ENCODE measurements at regions not wholly inside any gene's neighbourhood (a gene's known extent, or its start where the extent isn't known, plus 50 kb on each side); places are given as distances from the start of the nearest gene placed in this dataset.
"Not testable (repeated sequence)": the region's sequence is repeated elsewhere in the genome, so short reads cannot be mapped to it uniquely, and the experiment has no call there.

DNA sequence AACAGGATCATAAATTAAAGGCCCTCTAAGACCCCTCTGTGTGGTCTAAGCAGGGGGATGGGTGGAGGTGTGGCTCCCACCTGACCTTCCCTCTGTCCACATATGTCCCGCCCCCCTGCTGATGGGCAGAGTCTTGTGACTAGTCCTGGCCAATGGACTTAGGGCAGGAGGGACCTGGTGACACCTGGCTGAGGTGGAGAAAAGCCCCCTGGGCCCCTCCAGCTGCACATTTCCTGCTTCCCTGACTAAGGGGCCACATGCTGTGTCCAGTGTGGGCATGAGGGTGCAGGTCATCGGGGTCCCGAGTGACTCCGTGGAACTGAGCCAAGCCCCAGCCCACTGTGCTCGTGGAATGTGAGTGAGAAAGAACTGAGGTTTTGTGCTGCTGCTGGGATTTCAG is 254.7 kb downstream of the ADGRD1 start:
- peaks cover 25% of the 10 kb centered on the region for H3K4me1 Mint-ChIP-seq
- H3K4me3 Mint-ChIP-seq, result no peak overlapping the region
- no peak overlapping the region for H3K27ac Mint-ChIP-seq
- H3K36me3 Mint-ChIP-seq (ENCODE audit: low read depth), result no peaks in the 10 kb centered on the region
- ATAC-seq (no peak), DNase-seq (no peak)
- peaks cover 7% of the 10 kb centered on the region for H3K9me3 Mint-ChIP-seq
- H3K27me3 Mint-ChIP-seq, result peaks cover 6% of the 10 kb centered on the region

- H3K9me3 Mint-ChIP-seq, result peaks cover 9% of the 10 kb centered on the region
- no peaks in the 10 kb centered on the region for H3K36me3 Mint-ChIP-seq (ENCODE audit: low read depth)
- peaks cover 8% of the 10 kb centered on the region for H3K27me3 Mint-ChIP-seq
- no peak overlapping the region for H3K4me3 Mint-ChIP-seq
- H3K27ac Mint-ChIP-seq, result no peak overlapping the region
- no peak for DNase-seq
- peaks cover 25% of the 10 kb centered on the region for H3K4me1 Mint-ChIP-seq
- peak; percentile 21 for ATAC-seq
These were observed 255.7 kb downstream of the ADGRD1 start for GRCh38 chr12:131209082-131210070.

DNA sequence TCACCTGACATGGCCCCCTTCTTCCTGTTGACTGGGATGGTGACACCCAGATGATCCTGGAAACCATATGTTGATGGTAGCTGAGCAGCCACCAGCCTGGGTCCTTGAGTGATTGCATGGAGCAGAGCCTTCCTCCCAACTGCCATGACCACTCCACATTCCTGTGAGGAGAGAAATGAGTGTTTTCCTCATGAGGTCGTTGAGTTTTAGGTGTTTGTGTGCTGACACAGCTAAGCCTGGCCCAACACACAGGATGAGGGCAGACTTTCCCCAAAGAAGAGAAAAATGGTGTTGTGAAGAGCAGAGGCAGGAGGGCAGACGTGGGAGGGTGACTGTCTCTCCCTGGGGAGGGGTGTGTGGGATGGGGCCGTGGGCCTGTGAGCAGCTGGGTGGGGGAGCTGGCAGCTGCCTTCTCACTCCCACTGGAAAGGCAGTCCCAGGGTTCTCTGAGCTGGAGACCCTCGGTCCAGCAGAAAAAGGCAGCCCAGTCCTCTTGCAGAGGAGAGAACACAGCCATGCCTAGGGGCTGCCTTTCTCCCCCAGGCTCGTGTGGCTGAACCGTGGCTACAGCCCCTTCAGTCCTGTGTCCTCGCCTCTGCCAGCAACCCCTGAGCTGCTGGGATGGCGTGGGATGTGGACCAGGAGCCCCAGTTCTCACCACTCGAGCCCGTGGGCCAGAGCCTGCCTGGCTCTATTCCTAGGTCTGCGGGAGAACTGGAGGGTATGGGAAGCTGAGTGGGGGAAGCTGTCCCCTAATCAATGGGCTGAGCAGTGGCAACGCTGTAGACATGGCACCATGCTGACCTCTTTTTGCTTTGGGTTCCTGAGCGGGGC is 257.0 kb downstream of the ADGRD1 start:
- DNase-seq (no peak), ATAC-seq (no peak)
- H3K27me3 Mint-ChIP-seq, result peaks cover 8% of the 10 kb centered on the region
- no peak overlapping the region for H3K27ac Mint-ChIP-seq
- peaks cover 25% of the 10 kb centered on the region for H3K4me1 Mint-ChIP-seq
- H3K9me3 Mint-ChIP-seq, result peaks cover 9% of the 10 kb centered on the region
- H3K4me3 Mint-ChIP-seq, result no peak overlapping the region
- no peaks in the 10 kb centered on the region for H3K36me3 Mint-ChIP-seq (ENCODE audit: low read depth)

GRCh38 chr12:131211340-131211938 is 257.7 kb downstream of the ADGRD1 start:
- DNase-seq (no peak), ATAC-seq (peak; percentile 22)
- Mint-ChIP-seq H3K4me3 (no peak overlapping the region), H3K4me1 (peaks cover 25% of the 10 kb centered on the region), H3K9me3 (peaks cover 9% of the 10 kb centered on the region), H3K27ac (no peak overlapping the region), H3K27me3 (peaks cover 8% of the 10 kb centered on the region), H3K36me3 (ENCODE audit: low read depth) (no peaks in the 10 kb centered on the region)

GRCh38 chr12:131213896-131214442 is 260.3 kb downstream of the ADGRD1 start:
- H3K36me3 Mint-ChIP-seq (ENCODE audit: low read depth), result no peaks in the 10 kb centered on the region
- H3K27ac Mint-ChIP-seq, result no peak overlapping the region
- ATAC-seq, result no peak
- no peak overlapping the region for H3K4me3 Mint-ChIP-seq
- H3K9me3 Mint-ChIP-seq, result peaks cover 9% of the 10 kb centered on the region
- peaks cover 26% of the 10 kb centered on the region for H3K4me1 Mint-ChIP-seq
- peaks cover 24% of the 10 kb centered on the region for H3K27me3 Mint-ChIP-seq
- DNase-seq, result no peak

DNA sequence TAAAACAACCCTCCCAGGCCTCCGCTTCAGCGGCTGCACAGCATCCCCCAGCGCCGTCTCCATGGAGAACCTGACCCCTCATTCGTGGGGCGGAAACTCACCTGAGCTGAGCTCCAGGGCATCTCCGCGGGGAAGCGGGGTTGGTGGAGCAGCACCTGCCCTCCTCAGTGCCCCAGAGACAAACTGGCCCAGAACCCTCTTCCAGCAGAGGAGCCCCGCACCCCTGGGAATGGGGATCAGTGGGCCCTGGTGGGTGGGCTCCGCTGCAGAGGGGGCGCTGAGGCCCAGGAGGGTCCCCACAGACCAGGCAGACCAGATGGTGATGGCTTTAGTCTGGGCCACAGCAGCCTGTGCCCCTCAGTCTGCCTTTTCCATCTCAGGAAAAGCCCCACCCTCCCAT is 261.2 kb downstream of the ADGRD1 start:
- not testable (repeated sequence) for H3K36me3 Mint-ChIP-seq (ENCODE audit: low read depth); H3K27ac Mint-ChIP-seq; ATAC-seq; H3K9me3 Mint-ChIP-seq; H3K4me3 Mint-ChIP-seq; DNase-seq
- Mint-ChIP-seq H3K4me1 (peaks cover 17% of the 10 kb centered on the region), H3K27me3 (peaks cover 22% of the 10 kb centered on the region)

- not testable (repeated sequence) for H3K4me3 Mint-ChIP-seq; H3K9me3 Mint-ChIP-seq; H3K27ac Mint-ChIP-seq; DNase-seq; ATAC-seq; H3K36me3 Mint-ChIP-seq (ENCODE audit: low read depth); H3K4me1 Mint-ChIP-seq
- peaks cover 20% of the 10 kb centered on the region for H3K27me3 Mint-ChIP-seq
These were observed 262.9 kb downstream of the ADGRD1 start for GRCh38 chr12:131216587-131216986.

DNA sequence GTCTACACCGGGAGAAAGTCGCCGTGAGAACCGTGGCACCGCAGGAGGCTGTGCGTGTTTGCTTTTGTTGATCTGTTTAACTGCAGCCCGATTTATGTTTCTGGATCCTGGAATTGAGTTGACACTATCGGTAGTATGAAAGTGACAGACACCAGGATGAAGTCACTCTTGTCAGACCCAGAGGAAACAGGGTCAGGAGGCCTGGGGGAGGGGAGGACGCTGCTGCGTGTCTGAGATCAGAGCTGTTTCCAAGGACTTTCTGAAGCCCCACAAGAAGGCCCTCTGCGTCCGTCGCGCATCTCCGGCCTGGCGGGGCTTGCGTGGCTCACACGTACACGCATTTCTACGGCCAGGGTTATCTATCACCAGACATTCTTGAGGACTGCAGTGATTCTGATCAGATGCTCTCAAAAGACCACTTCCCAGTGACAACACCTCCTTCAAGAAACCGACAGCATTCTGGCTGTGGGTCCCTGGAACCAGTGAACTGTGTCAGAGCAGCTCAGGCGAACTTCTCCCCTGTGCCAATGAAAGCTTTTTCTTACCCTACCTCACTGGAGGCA is 263.4 kb downstream of the ADGRD1 start:
- DNase-seq (no peak), ATAC-seq (no peak)
- Mint-ChIP-seq H3K4me3 (no peak overlapping the region), H3K4me1 (peaks cover 4% of the 10 kb centered on the region), H3K27ac (no peak overlapping the region), H3K27me3 (peaks cover 19% of the 10 kb centered on the region), H3K36me3 (ENCODE audit: low read depth) (no peaks in the 10 kb centered on the region), H3K9me3 (peaks cover 9% of the 10 kb centered on the region)

GRCh38 chr12:131218026-131218922 is 264.6 kb downstream of the ADGRD1 start:
- H3K27ac Mint-ChIP-seq, result no peak overlapping the region
- H3K36me3 Mint-ChIP-seq (ENCODE audit: low read depth), result no peaks in the 10 kb centered on the region
- ATAC-seq (no peak), DNase-seq (no peak)
- peaks cover 23% of the 10 kb centered on the region for H3K27me3 Mint-ChIP-seq
- H3K9me3 Mint-ChIP-seq, result peaks cover 4% of the 10 kb centered on the region
- no peak overlapping the region for H3K4me3 Mint-ChIP-seq
- H3K4me1 Mint-ChIP-seq, result peaks cover 10% of the 10 kb centered on the region

- Mint-ChIP-seq H3K27ac (no peak overlapping the region), H3K36me3 (ENCODE audit: low read depth) (no peaks in the 10 kb centered on the region), H3K4me1 (peaks cover 10% of the 10 kb centered on the region), H3K9me3 (no peaks in the 10 kb centered on the region), H3K4me3 (no peak overlapping the region), H3K27me3 (peaks cover 22% of the 10 kb centered on the region)
- DNase-seq, result no peak
- no peak for ATAC-seq
These were observed 265.4 kb downstream of the ADGRD1 start for GRCh38 chr12:131218923-131219669.

- Mint-ChIP-seq H3K9me3 (no peaks in the 10 kb centered on the region), H3K4me3 (no peak overlapping the region), H3K27ac (no peak overlapping the region), H3K36me3 (ENCODE audit: low read depth) (no peaks in the 10 kb centered on the region), H3K4me1 (peaks cover 10% of the 10 kb centered on the region), H3K27me3 (peaks cover 22% of the 10 kb centered on the region)
- no peak for DNase-seq
- no peak for ATAC-seq
These were observed 266.1 kb downstream of the ADGRD1 start for GRCh38 chr12:131219670-131220330.

DNA sequence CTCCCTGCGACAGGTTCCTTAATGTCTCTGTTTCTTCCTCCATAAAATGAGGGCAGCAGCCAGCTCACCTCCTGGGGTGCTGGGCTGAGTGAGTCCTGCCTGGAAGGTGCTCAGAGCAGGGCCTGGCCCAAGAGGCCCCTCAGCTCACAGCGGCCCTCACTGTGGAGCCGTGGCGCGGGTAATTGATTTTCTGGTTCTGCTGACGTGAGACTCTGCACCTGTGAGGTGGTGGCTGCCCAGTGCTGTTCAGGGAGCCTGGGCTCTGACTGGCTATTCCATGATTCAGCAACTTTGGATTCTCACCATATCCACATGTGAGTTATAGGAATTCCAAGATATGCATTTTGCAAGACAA is 266.6 kb downstream of the ADGRD1 start:
- DNase-seq (no peak), ATAC-seq (no peak)
- H3K36me3 Mint-ChIP-seq (ENCODE audit: low read depth), result no peaks in the 10 kb centered on the region
- H3K27me3 Mint-ChIP-seq, result peaks cover 22% of the 10 kb centered on the region
- peaks cover 10% of the 10 kb centered on the region for H3K4me1 Mint-ChIP-seq
- no peaks in the 10 kb centered on the region for H3K9me3 Mint-ChIP-seq
- H3K27ac Mint-ChIP-seq, result no peak overlapping the region
- no peak overlapping the region for H3K4me3 Mint-ChIP-seq

Data from activated naive CD8-positive, alpha-beta T cell treated with anti-CD3 and anti-CD28 coated beads, Interleukin-2, amount 50 U/mL, for 24 hours (primary cell).